Calu3 (cell line): ENCODE measurements at regions not wholly inside any gene's neighbourhood (a gene's known extent, or its start where the extent isn't known, plus 50 kb on each side); places are given as distances from the start of the nearest gene placed in this dataset.
A peak's percentile ranks its signal among the peaks of the same experiment; 100 is the strongest.

Source experiments
- BruUV-seq: library from RNA; stranded (reverse); fragments of 400-500 nt; replicated peaks from 2 replicates; lab custom pipeline; 2021; lab: Mats Ljungman, UMichigan
- CTCF ChIA-PET: fragments of 300-600 bp; sonication (Branson Sonifier 250); formaldehyde crosslinking; loops from one replicate; lab custom pipeline; 2022; ENCODE audit warnings: antibody characterized with exemption; lab: Charles Lee
- DNase-seq: peaks from one replicate; pipeline ENCODE4 v3.0.0; 2022
- H3K27ac Mint-ChIP-seq: one replicate; pipeline ENCODE4 v1.8.0; 2022; ENCODE audit warnings: mixed read lengths; ENCODE audit not compliant: unreplicated experiment
- H3K27me3 Mint-ChIP-seq: one replicate; pipeline ENCODE4 v1.8.0; 2022; ENCODE audit warnings: mixed read lengths; ENCODE audit not compliant: unreplicated experiment
- H3K36me3 Mint-ChIP-seq: one replicate; pipeline ENCODE4 v1.8.0; 2022; ENCODE audit warnings: mild to moderate bottlenecking, moderate library complexity, mixed read lengths; ENCODE audit not compliant: insufficient read depth, unreplicated experiment
- H3K4me1 Mint-ChIP-seq: one replicate; pipeline ENCODE4 v1.8.0; 2022; ENCODE audit warnings: mild to moderate bottlenecking, low read depth, mixed read lengths; ENCODE audit not compliant: unreplicated experiment
- H3K4me3 Mint-ChIP-seq: one replicate; pipeline ENCODE4 v1.8.0; 2022; ENCODE audit warnings: mild to moderate bottlenecking, low read depth, moderate library complexity, mixed read lengths; ENCODE audit not compliant: unreplicated experiment
- H3K9me3 Mint-ChIP-seq: one replicate; pipeline ENCODE4 v1.8.0; 2022; ENCODE audit warnings: low read depth, mixed read lengths; ENCODE audit not compliant: unreplicated experiment
- CTCF ChIP-seq: fragments of 200-600 bp; IDR thresholded peaks from one replicate; pipeline ENCODE4 v1.8.0; 2022; ENCODE audit warnings: antibody characterized with exemption; ENCODE audit not compliant: unreplicated experiment
- intact Hi-C: fragments of 100-400 bp; cut with micrococcal nuclease; formaldehyde crosslinking; loops from one replicate; pipeline ENCODE4 v1.10.0; 2022; ENCODE audit not compliant: unreplicated experiment

- BruUV-seq: no TSS peak
- Mint-ChIP-seq H3K4me1 (no peaks in the 10 kb centered on the region), H3K36me3 (no peaks in the 10 kb centered on the region), H3K27ac (no peak overlapping the region), H3K27me3 (no peaks in the 10 kb centered on the region), H3K4me3 (no peak overlapping the region), H3K9me3 (peaks cover 4% of the 10 kb centered on the region)
- CTCF ChIA-PET: no interaction called here
- intact Hi-C loops: loop anchor here (10.0 kb wide), 1 partner anchor 57 kb away; no protein-coding TSS in a partner anchor
- no peak for DNase-seq
- no peak for TF ChIP-seq CTCF
These were observed 190.8 kb downstream of the DIRAS2 start for GRCh38 chr9:90451804-90452203.

- BruUV-seq: no TSS peak
- no peak for DNase-seq
- Mint-ChIP-seq H3K4me3 (no peak overlapping the region), H3K4me1 (peaks cover 9% of the 10 kb centered on the region), H3K27me3 (no peaks in the 10 kb centered on the region), H3K9me3 (no peaks in the 10 kb centered on the region), H3K36me3 (no peaks in the 10 kb centered on the region), H3K27ac (no peak overlapping the region)
- intact Hi-C loops: loop anchor here (10.0 kb wide), 1 partner anchor 61 kb away; no protein-coding TSS in a partner anchor
- no peak for TF ChIP-seq CTCF
- CTCF ChIA-PET: no interaction called here
These were observed 187.3 kb downstream of the DIRAS2 start for GRCh38 chr9:90455316-90455715.

GRCh38 chr9:90457386-90458190 lies 185.0 kb downstream of the DIRAS2 start:
- CTCF ChIA-PET: interaction anchor here (0.6 to 1.1 kb wide), 6 partner anchors 11 to 139 kb away, joined by 3 to 5 read pairs (median 3); no protein-coding TSS in a partner anchor
- peaks cover 9% of the 10 kb centered on the region for H3K4me1 Mint-ChIP-seq

GRCh38 chr9:90458485-90458884 lies 184.1 kb downstream of the DIRAS2 start:
- Mint-ChIP-seq H3K27ac (no peak overlapping the region), H3K27me3 (no peaks in the 10 kb centered on the region), H3K4me1 (peaks cover 9% of the 10 kb centered on the region), H3K4me3 (no peak overlapping the region), H3K36me3 (no peaks in the 10 kb centered on the region), H3K9me3 (no peaks in the 10 kb centered on the region)
- no TSS peak for BruUV-seq
- intact Hi-C loops: loop anchor here (10.0 kb wide), 1 partner anchor 64 kb away; no protein-coding TSS in a partner anchor
- CTCF ChIA-PET: interaction anchor here (0.6 to 1.1 kb wide), 7 partner anchors 10 to 205 kb away, joined by 3 to 5 read pairs (median 3); no protein-coding TSS in a partner anchor
- TF ChIP-seq CTCF: peak; percentile 61
- DNase-seq: peak; percentile 69

More at GRCh38 chr9:90457386-90458190, 185.0 kb downstream of the DIRAS2 start:
- no peak for TF ChIP-seq CTCF
- no peaks in the 10 kb centered on the region for H3K9me3 Mint-ChIP-seq
- peak overlapping the region; percentile 29 for H3K27ac Mint-ChIP-seq
- intact Hi-C loops: loop anchor here (10.0 kb wide), 1 partner anchor 63 kb away; no protein-coding TSS in a partner anchor
- no TSS peak for BruUV-seq
- H3K4me3 Mint-ChIP-seq: no peak overlapping the region
- H3K27me3 Mint-ChIP-seq: no peaks in the 10 kb centered on the region
- DNase-seq: no peak
- no peaks in the 10 kb centered on the region for H3K36me3 Mint-ChIP-seq
